Loucy (cell line): ENCODE measurements at regions not wholly inside any gene's neighbourhood (a gene's known extent, or its start where the extent isn't known, plus 50 kb on each side); places are given as distances from the start of the nearest gene placed in this dataset.

Source experiments
- H2AFZ ChIP-seq: fragments of 200-600 bp; sonication (generic); 2 replicates; pipeline ENCODE4 v1.6.0; 2016; ENCODE audit warnings: antibody characterized with exemption, mild to moderate bottlenecking, low read length, moderate library complexity
- H3F3A ChIP-seq: fragments of 200-600 bp; 2 replicates; pipeline ENCODE4 v1.6.0; 2016; ENCODE audit warnings: antibody characterized with exemption, low read depth, mild to moderate bottlenecking
- H3K27me3 ChIP-seq: fragments of 200-600 bp; sonication (generic); 2 replicates; pipeline ENCODE4 v1.6.1; 2014; ENCODE audit warnings: low read length, mild to moderate bottlenecking; ENCODE audit not compliant: insufficient read depth, poor library complexity, severe bottlenecking
- H3K36me3 ChIP-seq: fragments of 200-600 bp; sonication (generic); 2 replicates; pipeline ENCODE4 v1.6.1; 2016; ENCODE audit warnings: low read length; ENCODE audit not compliant: insufficient read depth
- H3K4me1 ChIP-seq: fragments of 200-600 bp; sonication (generic); 2 replicates; pipeline ENCODE4 v1.5.1; 2014; ENCODE audit warnings: low read length, mild to moderate bottlenecking; ENCODE audit not compliant: insufficient read depth, poor library complexity, severe bottlenecking
- H3K4me2 ChIP-seq: fragments of 200-600 bp; sonication (generic); 2 replicates; pipeline ENCODE4 v1.6.0; 2014; ENCODE audit warnings: antibody characterized with exemption, low read length, low read depth, mild to moderate bottlenecking; ENCODE audit not compliant: poor library complexity, severe bottlenecking
- H3K4me3 ChIP-seq: fragments of 200-600 bp; sonication (generic); 2 replicates; pipeline ENCODE4 v1.5.1; 2014; ENCODE audit warnings: low read length, mild to moderate bottlenecking, mixed read lengths; ENCODE audit not compliant: poor library complexity, severe bottlenecking
- H3K79me2 ChIP-seq: fragments of 200-600 bp; sonication (generic); 2 replicates; pipeline ENCODE4 v1.6.1; 2014; ENCODE audit warnings: low read length; ENCODE audit not compliant: insufficient read depth
- H3K9ac ChIP-seq: fragments of 200-600 bp; sonication (generic); 2 replicates; pipeline ENCODE4 v1.6.0; 2014; ENCODE audit warnings: mild to moderate bottlenecking, low read depth, low read length, moderate library complexity; ENCODE audit not compliant: poor library complexity, severe bottlenecking
- H3K9me2 ChIP-seq: fragments of 200-600 bp; sonication (generic); replicated peaks from 2 replicates; pipeline ENCODE4 v1.6.1; 2016; ENCODE audit warnings: low read depth, low read length, mixed read lengths
- H3K9me3 ChIP-seq: fragments of 200-600 bp; sonication (generic); 2 replicates; pipeline ENCODE4 v1.6.1; 2014; ENCODE audit warnings: mild to moderate bottlenecking, antibody characterized with exemption, low read length, low read depth; ENCODE audit not compliant: insufficient read depth
- H4K20me1 ChIP-seq: fragments of 200-600 bp; sonication (generic); 2 replicates; pipeline ENCODE4 v1.6.0; 2014; ENCODE audit warnings: antibody characterized with exemption, low read length, mild to moderate bottlenecking; ENCODE audit not compliant: insufficient read depth, poor library complexity, severe bottlenecking
- EZH2phosphoT487 ChIP-seq: fragments of 200-600 bp; IDR thresholded peaks from 2 replicates; pipeline ENCODE4 v1.6.1; 2018; ENCODE audit warnings: antibody characterized with exemption, mild to moderate bottlenecking, moderate library complexity, borderline replicate concordance
- TF ChIP-seq, protein P1 (sequence below): fragments of 200-600 bp; sonication (generic); conservative IDR thresholded peaks from 2 replicates; pipeline ENCODE4 v1.5.1; 2014; ENCODE audit warnings: mild to moderate bottlenecking, antibody characterized with exemption, low read length

DNA sequence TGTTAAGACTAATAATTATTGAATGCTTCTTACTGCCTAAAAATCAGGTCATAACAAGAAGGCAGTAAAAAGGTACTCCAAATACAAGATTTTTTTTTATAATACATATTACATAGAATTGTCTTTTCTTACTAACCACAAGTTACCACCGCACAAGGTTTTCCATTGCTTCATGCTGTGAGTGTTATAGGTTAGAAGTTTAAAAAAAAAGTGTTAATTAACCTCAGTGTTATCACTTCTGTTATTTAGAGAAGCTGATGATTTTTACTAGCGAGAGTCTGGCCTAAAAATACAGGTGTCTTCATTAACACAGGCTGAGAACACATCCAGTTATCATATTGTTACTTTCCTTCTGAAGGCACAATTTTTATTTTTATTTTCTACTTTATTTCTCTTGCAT is 1281.9 kb upstream of the CELF2 start:
- Histone ChIP-seq H3K4me1 (no peaks in the 10 kb centered on the region), H2AFZ (no peak overlapping the region), H3K9me2 (no peaks in the 10 kb centered on the region), H3K4me3 (no peak overlapping the region), H3K4me2 (no peak overlapping the region), H3K79me2 (no peaks in the 10 kb centered on the region), H4K20me1 (no peaks in the 10 kb centered on the region), H3F3A (no peaks in the 10 kb centered on the region), H3K36me3 (no peaks in the 10 kb centered on the region), H3K27me3 (no peaks in the 10 kb centered on the region), H3K9me3 (no peaks in the 10 kb centered on the region), H3K9ac (no peak overlapping the region)
- TF ChIP-seq, protein P1, sequence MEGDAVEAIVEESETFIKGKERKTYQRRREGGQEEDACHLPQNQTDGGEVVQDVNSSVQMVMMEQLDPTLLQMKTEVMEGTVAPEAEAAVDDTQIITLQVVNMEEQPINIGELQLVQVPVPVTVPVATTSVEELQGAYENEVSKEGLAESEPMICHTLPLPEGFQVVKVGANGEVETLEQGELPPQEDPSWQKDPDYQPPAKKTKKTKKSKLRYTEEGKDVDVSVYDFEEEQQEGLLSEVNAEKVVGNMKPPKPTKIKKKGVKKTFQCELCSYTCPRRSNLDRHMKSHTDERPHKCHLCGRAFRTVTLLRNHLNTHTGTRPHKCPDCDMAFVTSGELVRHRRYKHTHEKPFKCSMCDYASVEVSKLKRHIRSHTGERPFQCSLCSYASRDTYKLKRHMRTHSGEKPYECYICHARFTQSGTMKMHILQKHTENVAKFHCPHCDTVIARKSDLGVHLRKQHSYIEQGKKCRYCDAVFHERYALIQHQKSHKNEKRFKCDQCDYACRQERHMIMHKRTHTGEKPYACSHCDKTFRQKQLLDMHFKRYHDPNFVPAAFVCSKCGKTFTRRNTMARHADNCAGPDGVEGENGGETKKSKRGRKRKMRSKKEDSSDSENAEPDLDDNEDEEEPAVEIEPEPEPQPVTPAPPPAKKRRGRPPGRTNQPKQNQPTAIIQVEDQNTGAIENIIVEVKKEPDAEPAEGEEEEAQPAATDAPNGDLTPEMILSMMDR, result no peak
- TF ChIP-seq EZH2phosphoT487, result no peak

- no peaks in the 10 kb centered on the region for H3F3A ChIP-seq
- H4K20me1 ChIP-seq, result no peaks in the 10 kb centered on the region
- no peaks in the 10 kb centered on the region for H3K36me3 ChIP-seq
- H3K27me3 ChIP-seq, result no peaks in the 10 kb centered on the region
- no peak overlapping the region for H3K4me3 ChIP-seq
- H3K9me3 ChIP-seq, result no peaks in the 10 kb centered on the region
- no peaks in the 10 kb centered on the region for H3K79me2 ChIP-seq
- H3K4me2 ChIP-seq, result no peak overlapping the region
- H3K9ac ChIP-seq, result no peak overlapping the region
- no peak overlapping the region for H2AFZ ChIP-seq
- TF ChIP-seq, protein P1, result no peak
- no peak for TF ChIP-seq EZH2phosphoT487
- no peaks in the 10 kb centered on the region for H3K9me2 ChIP-seq
- no peaks in the 10 kb centered on the region for H3K4me1 ChIP-seq
Observed at GRCh38 chr10:9743639-9744038, 1274.0 kb upstream of the CELF2 start.

DNA sequence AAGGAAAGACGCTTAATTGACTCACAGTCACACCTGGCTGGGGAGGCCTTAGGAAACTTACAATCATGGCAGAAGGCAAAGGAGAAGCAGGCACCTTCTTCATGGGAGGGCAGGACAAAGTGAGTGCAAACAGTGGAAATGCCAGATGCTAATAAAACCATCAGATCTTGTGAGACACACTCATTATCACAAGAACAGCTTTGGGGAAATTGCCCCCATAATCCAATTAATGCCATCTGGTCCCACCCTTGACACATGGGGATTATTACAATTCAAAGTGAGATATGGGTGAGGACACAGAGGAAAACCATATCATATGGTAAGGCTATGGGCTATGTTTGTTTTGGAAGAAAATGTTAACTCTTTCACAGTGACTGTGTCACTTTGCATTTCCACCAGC is 1272.5 kb upstream of the CELF2 start:
- H3K9me2 ChIP-seq, result no peaks in the 10 kb centered on the region; the same call in 1 of the 2 replicates
- no peaks in the 10 kb centered on the region for H3K4me1 ChIP-seq
- no peaks in the 10 kb centered on the region for H3K9me3 ChIP-seq
- H3F3A ChIP-seq, result no peaks in the 10 kb centered on the region
- H2AFZ ChIP-seq, result no peak overlapping the region
- H4K20me1 ChIP-seq, result no peaks in the 10 kb centered on the region
- no peak overlapping the region for H3K4me2 ChIP-seq
- H3K79me2 ChIP-seq, result no peaks in the 10 kb centered on the region
- H3K4me3 ChIP-seq, result no peak overlapping the region
- no peaks in the 10 kb centered on the region for H3K36me3 ChIP-seq
- H3K27me3 ChIP-seq, result no peaks in the 10 kb centered on the region
- no peak overlapping the region for H3K9ac ChIP-seq
- TF ChIP-seq EZH2phosphoT487, result no peak
- TF ChIP-seq, protein P1, result no peak
